A549 (cell line): ENCODE measurements at regions not wholly inside any gene's neighbourhood (a gene's known extent, or its start where the extent isn't known, plus 50 kb on each side); places are given as distances from the start of the nearest gene placed in this dataset.

Source experiments
- CHD2 ChIP-seq: fragments of 150-350 bp; IDR thresholded peaks from 2 replicates; pipeline ENCODE4 v1.6.1; 2014; ENCODE audit warnings: low read length; ENCODE audit not compliant: partially characterized antibody
- CTCF ChIP-seq: fragments of >200 bp; sonication (Bioruptor Twin); formaldehyde crosslinking; IDR thresholded peaks from 3 replicates; pipeline ENCODE4 v1.5.1; 2016
- HMGXB4 ChIP-seq: fragments of 250-450 bp; sonication (Bioruptor Pico); IDR thresholded peaks from 2 replicates; pipeline ENCODE4 v1.5.0; 2021; ENCODE audit warnings: mild to moderate bottlenecking, moderate library complexity, borderline replicate concordance
- NR3C1 ChIP-seq: fragments of >200 bp; sonication (Bioruptor Twin); formaldehyde crosslinking; IDR thresholded peaks from 3 replicates; pipeline ENCODE4 v1.6.1; 2017
- POLR2A ChIP-seq: IDR thresholded peaks from 2 replicates; pipeline ENCODE4 v1.6.1; 2012; ENCODE audit warnings: mild to moderate bottlenecking, low read length
- RAD21 ChIP-seq, 2 experiments: fragments of >200 bp in 1 of 2; sonication (Bioruptor Twin) in 1 of 2; formaldehyde crosslinking in 1 of 2; IDR thresholded peaks in 1 of 2; conservative IDR thresholded peaks in 1 of 2; 2 replicates in 1 of 2; 3 replicates in 1 of 2; pipeline ENCODE4 v1.6.1; 2012 to 2018; ENCODE audit warnings: inconsistent platforms in 1 of 2
- TF ChIP-seq, protein P1 (sequence below): fragments of 200-600 bp; sonication (generic); IDR thresholded peaks from 2 replicates; pipeline ENCODE4 v1.6.1; 2016; ENCODE audit warnings: antibody characterized with exemption, mild to moderate bottlenecking, moderate library complexity
- TF ChIP-seq, protein P2 (sequence below): fragments of 450-650 bp; IDR thresholded peaks from 2 replicates; pipeline ENCODE4 v1.6.1; 2014; ENCODE audit warnings: antibody characterized with exemption

DNA sequence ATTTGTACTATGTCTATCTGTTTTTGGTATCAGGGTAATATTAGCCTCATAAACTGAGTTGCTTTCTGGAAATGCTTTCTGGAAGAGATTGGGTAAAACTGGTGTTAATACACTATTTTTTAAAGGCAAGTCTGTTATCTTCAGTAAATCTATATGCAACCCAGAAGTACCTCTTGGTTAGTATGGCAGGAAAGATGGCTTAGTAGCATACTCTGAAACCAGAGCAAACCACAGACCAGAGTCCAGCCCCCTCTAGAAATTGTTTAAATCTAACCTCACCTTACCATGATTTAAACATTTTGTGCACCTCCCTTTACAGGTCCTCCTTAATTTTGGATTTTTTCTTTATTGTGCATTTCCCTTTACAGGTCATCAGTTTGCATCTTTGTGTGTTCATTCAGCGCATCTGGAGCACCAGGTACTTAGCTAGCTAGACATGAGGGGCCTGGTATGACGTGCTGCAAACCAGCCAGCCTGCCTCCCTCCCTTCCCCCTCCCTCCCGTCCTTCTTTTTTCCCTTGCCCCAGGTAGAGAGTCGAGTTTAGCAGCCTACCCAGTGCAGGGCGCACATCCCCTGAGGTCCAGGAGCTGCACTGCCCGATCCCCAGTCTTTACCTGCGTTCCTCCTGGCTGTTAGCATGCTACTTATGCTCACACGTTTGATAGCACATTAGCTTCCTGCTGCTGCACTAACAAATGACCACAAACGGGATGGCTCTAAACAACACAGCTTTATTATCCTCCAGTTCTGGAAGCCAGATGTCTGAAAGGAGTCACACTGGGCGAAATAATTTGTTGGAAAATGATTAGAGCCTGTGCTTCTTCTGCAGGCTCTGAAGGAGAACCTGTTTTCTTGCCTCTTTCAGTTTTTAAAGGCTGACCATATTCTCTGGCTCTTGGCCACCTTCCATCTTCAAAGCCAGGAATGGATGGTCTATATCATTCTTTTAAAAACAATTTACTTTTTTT lies 299.9 kb upstream of the HABP2 start:
- TF ChIP-seq CTCF (no peak), NR3C1 (no peak), POLR2A (no peak), CHD2 (no peak), HMGXB4 (CRISPR knock-in tag) (no peak), RAD21 (conservative IDR thresholded peaks at IDR 0.05 in 1 of 2, IDR thresholded peaks at IDR 0.05 in 1 of 2) (no peak)
- TF ChIP-seq, protein P1, sequence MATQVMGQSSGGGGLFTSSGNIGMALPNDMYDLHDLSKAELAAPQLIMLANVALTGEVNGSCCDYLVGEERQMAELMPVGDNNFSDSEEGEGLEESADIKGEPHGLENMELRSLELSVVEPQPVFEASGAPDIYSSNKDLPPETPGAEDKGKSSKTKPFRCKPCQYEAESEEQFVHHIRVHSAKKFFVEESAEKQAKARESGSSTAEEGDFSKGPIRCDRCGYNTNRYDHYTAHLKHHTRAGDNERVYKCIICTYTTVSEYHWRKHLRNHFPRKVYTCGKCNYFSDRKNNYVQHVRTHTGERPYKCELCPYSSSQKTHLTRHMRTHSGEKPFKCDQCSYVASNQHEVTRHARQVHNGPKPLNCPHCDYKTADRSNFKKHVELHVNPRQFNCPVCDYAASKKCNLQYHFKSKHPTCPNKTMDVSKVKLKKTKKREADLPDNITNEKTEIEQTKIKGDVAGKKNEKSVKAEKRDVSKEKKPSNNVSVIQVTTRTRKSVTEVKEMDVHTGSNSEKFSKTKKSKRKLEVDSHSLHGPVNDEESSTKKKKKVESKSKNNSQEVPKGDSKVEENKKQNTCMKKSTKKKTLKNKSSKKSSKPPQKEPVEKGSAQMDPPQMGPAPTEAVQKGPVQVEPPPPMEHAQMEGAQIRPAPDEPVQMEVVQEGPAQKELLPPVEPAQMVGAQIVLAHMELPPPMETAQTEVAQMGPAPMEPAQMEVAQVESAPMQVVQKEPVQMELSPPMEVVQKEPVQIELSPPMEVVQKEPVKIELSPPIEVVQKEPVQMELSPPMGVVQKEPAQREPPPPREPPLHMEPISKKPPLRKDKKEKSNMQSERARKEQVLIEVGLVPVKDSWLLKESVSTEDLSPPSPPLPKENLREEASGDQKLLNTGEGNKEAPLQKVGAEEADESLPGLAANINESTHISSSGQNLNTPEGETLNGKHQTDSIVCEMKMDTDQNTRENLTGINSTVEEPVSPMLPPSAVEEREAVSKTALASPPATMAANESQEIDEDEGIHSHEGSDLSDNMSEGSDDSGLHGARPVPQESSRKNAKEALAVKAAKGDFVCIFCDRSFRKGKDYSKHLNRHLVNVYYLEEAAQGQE, result no peak
- TF ChIP-seq, protein P2, sequence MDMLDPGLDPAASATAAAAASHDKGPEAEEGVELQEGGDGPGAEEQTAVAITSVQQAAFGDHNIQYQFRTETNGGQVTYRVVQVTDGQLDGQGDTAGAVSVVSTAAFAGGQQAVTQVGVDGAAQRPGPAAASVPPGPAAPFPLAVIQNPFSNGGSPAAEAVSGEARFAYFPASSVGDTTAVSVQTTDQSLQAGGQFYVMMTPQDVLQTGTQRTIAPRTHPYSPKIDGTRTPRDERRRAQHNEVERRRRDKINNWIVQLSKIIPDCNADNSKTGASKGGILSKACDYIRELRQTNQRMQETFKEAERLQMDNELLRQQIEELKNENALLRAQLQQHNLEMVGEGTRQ, result no peak
